ENCODE measurements at regions not wholly inside any gene's neighbourhood (a gene's known extent, or its start where the extent isn't known, plus 50 kb on each side); places are given as distances from the start of the nearest gene placed in this dataset.
A peak's percentile ranks its signal among the peaks of the same experiment; 100 is the strongest.

- TF ChIP-seq ZFP91 (CRISPR knock-in tag; IDR thresholded peaks at IDR 0.05; ENCODE audit: borderline replicate concordance), result no peak
- no peak for TF ChIP-seq RAD51 (IDR thresholded peaks at IDR 0.05; ENCODE audit: borderline replicate concordance)
Observed at GRCh38 chr7:54014765-54015164, 527.4 kb upstream of the VSTM2A start (continued).

GRCh38 chr7:54015251-54015650, 526.9 kb upstream of the VSTM2A start:
- no peak for ATAC-seq
- in situ Hi-C loops (cut with HindIII; ENCODE audit: extremely low pct_ligation_motif_present, low pct_unique_long_range_greater_than_20kb), result no loop called here

GRCh38 chr7:54037873-54038272, 504.3 kb upstream of the VSTM2A start:
- BruUV-seq (replicated peaks), result no TSS peak
- TF ChIP-seq RFXAP (CRISPR knock-in tag; IDR thresholded peaks at IDR 0.05; ENCODE audit: borderline replicate concordance), result no peak
- TF ChIP-seq ZFP36L1 (CRISPR knock-in tag; IDR thresholded peaks at IDR 0.05), result no peak
- TF ChIP-seq ZHX2 (IDR thresholded peaks at IDR 0.05; ENCODE audit: low read depth), result no peak
- no peak for TF ChIP-seq ZHX2 (CRISPR knock-in tag; IDR thresholded peaks at IDR 0.05; ENCODE audit: borderline replicate concordance)
- no peak for TF ChIP-seq ZNF382 (CRISPR knock-in tag; IDR thresholded peaks at IDR 0.05; ENCODE audit: borderline replicate concordance)

More at GRCh38 chr7:54015251-54015650, 526.9 kb upstream of the VSTM2A start:
- H3K4me2 ChIP-seq (ENCODE audit: low read depth, low read length), result no peak overlapping the region
- H3K9ac ChIP-seq (ENCODE audit: insufficient read depth, low read depth, low read length), result no peak overlapping the region
- FAIRE-seq, result no peak
- no peaks in the 10 kb centered on the region for H3K27me3 ChIP-seq (ENCODE audit: control insufficient read depth in 1 of 2, insufficient read depth in 2 of 2, low read length in 2 of 2)
- no peak for DNase-seq (ENCODE audit: low spot score)
- no peaks in the 10 kb centered on the region for H3K4me1 ChIP-seq (ENCODE audit: insufficient read depth, low read length)
- no peak overlapping the region for H2AFZ ChIP-seq (ENCODE audit: low read length)
- no peak for TF ChIP-seq MEIS2 (CRISPR knock-in tag; IDR thresholded peaks at IDR 0.05)
- TF ChIP-seq MAFK (conservative IDR thresholded peaks at IDR 0.05 in 1 of 2, IDR thresholded peaks at IDR 0.05 in 1 of 2; ENCODE audit: low read length in 2 of 2), result peak; percentile 35 to 66; a peak in 2 of 4 replicates
- ChIA-PET POLR2A (no interaction called here), CTCF (ENCODE audit: low intra/inter-chr PET ratio, low total read pairs) (no interaction called here)
- BruUV-seq (replicated peaks), result no TSS peak
- peaks cover 59% of the 10 kb centered on the region for H3K9me3 ChIP-seq (ENCODE audit: low read length)
- H3K4me3 ChIP-seq (replicated peaks in 1 of 3; ENCODE audit: insufficient read depth in 1 of 3, low read depth in 2 of 3, low read length in 3 of 3), result no peak overlapping the region
- H3K79me2 ChIP-seq (ENCODE audit: insufficient read depth, low read length), result no peaks in the 10 kb centered on the region
- H4K20me1 ChIP-seq (ENCODE audit: insufficient read depth, low read length), result no peaks in the 10 kb centered on the region
- no peaks in the 10 kb centered on the region for H3K36me3 ChIP-seq (replicated peaks in 1 of 2; ENCODE audit: control insufficient read depth in 1 of 2, insufficient read depth in 2 of 2, low read length in 2 of 2)
- 0% methylated on average over 2 of the region's 2 CpGs for WGBS (ENCODE audit: low lambda C conversion rate)
- intact Hi-C loops (cut with micrococcal nuclease; ENCODE audit: unreplicated experiment), result no loop called here
- no peak overlapping the region for H3K27ac ChIP-seq (ENCODE audit: extremely low read length, insufficient read depth, low read length)

More at GRCh38 chr7:54037873-54038272, 504.3 kb upstream of the VSTM2A start:
- ChIA-PET POLR2A (no interaction called here), CTCF (ENCODE audit: low intra/inter-chr PET ratio, low total read pairs) (no interaction called here)
- Histone ChIP-seq H3K36me3 (replicated peaks in 1 of 2; ENCODE audit: control insufficient read depth in 1 of 2, insufficient read depth in 2 of 2, low read length in 2 of 2) (no peaks in the 10 kb centered on the region), H3K4me3 (replicated peaks in 1 of 3; ENCODE audit: insufficient read depth in 1 of 3, low read depth in 2 of 3, low read length in 3 of 3) (no peak overlapping the region), H3K4me2 (ENCODE audit: low read depth, low read length) (no peak overlapping the region), H3K27ac (ENCODE audit: extremely low read length, insufficient read depth, low read length) (no peak overlapping the region), H4K20me1 (ENCODE audit: insufficient read depth, low read length) (no peaks in the 10 kb centered on the region), H3K9me3 (ENCODE audit: low read length) (peaks cover 76% of the 10 kb centered on the region), H3K79me2 (ENCODE audit: insufficient read depth, low read length) (no peaks in the 10 kb centered on the region), H3K27me3 (ENCODE audit: control insufficient read depth in 1 of 2, insufficient read depth in 2 of 2, low read length in 2 of 2) (no peaks in the 10 kb centered on the region), H3K9ac (ENCODE audit: insufficient read depth, low read depth, low read length) (no peak overlapping the region), H3K4me1 (ENCODE audit: insufficient read depth, low read length) (no peaks in the 10 kb centered on the region), H2AFZ (ENCODE audit: low read length) (no peak overlapping the region)
- FAIRE-seq, result no peak
- 20% methylated on average over 1 of the region's 1 CpG for WGBS (ENCODE audit: low lambda C conversion rate)
- intact Hi-C loops (cut with micrococcal nuclease; ENCODE audit: unreplicated experiment), result no loop called here
- in situ Hi-C loops (cut with HindIII; ENCODE audit: extremely low pct_ligation_motif_present, low pct_unique_long_range_greater_than_20kb), result no loop called here
- ATAC-seq, result no peak
- DNase-seq (ENCODE audit: low spot score), result no peak
